Astrocyte of the spinal cord (primary cell): ENCODE measurements at regions not wholly inside any gene's neighbourhood (a gene's known extent, or its start where the extent isn't known, plus 50 kb on each side); places are given as distances from the start of the nearest gene placed in this dataset.

Experiments
- DNase-seq: peaks from one replicate; pipeline ENCODE4 v3.0.0; 2011; ENCODE audit warnings: low read depth, low spot score
- H3K4me3 ChIP-seq: 2 replicates; pipeline ENCODE4 v1.5.1; 2011; ENCODE audit warnings: low read depth, mild to moderate bottlenecking, low read length, moderate library complexity
- in situ Hi-C: cut with HindIII; loops from 2 replicates; pipeline ENCODE4 v1.10.0; 2017; ENCODE audit warnings: low sequenced_read_pairs
- TF ChIP-seq, protein P1 (sequence below): IDR thresholded peaks from 2 replicates; pipeline ENCODE4 v1.5.1; 2012; ENCODE audit warnings: low read depth, mild to moderate bottlenecking, low read length, inconsistent platforms

DNA sequence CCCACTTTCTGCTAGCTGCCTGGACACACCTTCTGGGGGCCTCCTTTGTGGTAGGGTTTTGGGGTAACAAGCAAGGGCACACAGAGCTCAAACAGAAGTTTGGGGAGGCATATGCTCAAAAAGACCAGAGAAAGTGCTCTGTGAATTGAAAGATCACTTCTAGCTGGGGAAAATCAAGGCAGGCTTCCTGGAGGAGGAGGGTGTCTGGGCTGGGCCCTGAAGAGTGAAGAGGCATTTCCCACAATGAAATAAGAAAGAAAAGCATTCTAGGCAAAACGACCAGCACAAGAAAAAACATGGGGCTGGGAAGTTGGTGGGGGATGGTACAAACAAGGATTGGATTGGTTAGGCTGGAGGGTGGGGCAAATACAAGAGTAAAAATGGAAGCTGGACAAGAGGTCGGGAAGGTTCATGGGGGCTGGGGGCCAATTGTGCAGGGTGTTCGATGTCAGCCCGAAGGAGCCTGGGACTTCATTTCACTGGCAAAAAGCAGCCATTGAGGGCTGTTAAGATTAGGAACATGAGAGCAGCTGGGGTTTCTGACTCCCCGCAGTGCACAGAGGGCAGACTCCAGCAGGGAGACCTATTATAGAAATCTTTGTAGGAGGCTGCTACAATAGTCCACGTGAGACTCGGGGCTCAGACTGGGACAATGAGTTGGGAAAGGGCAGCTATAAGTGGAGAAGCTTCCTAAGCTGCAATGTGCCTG lies 51.5 kb upstream of the CMKLR1 start:
- DNase-seq, result no peak
- in situ Hi-C loops, result no loop called here
- TF ChIP-seq, protein P1, sequence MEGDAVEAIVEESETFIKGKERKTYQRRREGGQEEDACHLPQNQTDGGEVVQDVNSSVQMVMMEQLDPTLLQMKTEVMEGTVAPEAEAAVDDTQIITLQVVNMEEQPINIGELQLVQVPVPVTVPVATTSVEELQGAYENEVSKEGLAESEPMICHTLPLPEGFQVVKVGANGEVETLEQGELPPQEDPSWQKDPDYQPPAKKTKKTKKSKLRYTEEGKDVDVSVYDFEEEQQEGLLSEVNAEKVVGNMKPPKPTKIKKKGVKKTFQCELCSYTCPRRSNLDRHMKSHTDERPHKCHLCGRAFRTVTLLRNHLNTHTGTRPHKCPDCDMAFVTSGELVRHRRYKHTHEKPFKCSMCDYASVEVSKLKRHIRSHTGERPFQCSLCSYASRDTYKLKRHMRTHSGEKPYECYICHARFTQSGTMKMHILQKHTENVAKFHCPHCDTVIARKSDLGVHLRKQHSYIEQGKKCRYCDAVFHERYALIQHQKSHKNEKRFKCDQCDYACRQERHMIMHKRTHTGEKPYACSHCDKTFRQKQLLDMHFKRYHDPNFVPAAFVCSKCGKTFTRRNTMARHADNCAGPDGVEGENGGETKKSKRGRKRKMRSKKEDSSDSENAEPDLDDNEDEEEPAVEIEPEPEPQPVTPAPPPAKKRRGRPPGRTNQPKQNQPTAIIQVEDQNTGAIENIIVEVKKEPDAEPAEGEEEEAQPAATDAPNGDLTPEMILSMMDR, result no peak
- H3K4me3 ChIP-seq, result no peak overlapping the region

DNA sequence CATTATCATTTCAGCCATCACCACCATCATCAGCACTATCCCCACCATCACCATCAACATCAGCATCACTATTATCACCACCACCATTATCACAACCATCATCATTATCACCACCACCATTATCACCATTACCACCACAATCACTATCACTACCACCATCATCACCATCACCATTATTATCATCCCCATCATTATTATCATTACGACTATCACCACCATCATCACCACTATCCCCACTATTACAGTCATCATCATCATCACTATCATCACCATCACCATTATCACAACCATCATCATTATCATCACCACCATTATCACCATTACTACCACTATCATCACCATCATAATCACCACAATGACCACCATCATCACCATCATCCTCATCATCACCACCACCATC lies 50.4 kb upstream of the CMKLR1 start:
- TF ChIP-seq, protein P1, result no peak
- in situ Hi-C loops, result no loop called here
- no peak for DNase-seq
- no peak overlapping the region for H3K4me3 ChIP-seq
